Keratinocyte (primary cell): ENCODE measurements at regions not wholly inside any gene's neighbourhood (a gene's known extent, or its start where the extent isn't known, plus 50 kb on each side); places are given as distances from the start of the nearest gene placed in this dataset.

ENCODE experiments used
- DNase-seq: peaks from one replicate; pipeline ENCODE4 v3.0.0-alpha.2; 2011; ENCODE audit warnings: low read depth, missing footprints, low spot score
- FAIRE-seq: peaks from 2 replicates; lab custom pipeline; 2011; peaks lifted over from hg19 to GRCh38; lab: Jason Lieb, UNC
- H2AFZ ChIP-seq: 2 replicates; pipeline ENCODE4 v1.6.0; 2012; ENCODE audit warnings: low read length, control low read depth, inconsistent platforms; ENCODE audit not compliant: control insufficient read depth
- H3K27ac ChIP-seq: 2 replicates; pipeline ENCODE4 v1.5.1; 2011; ENCODE audit warnings: low read length; ENCODE audit not compliant: control insufficient read depth, insufficient read depth
- H3K27me3 ChIP-seq: 3 replicates; pipeline ENCODE4 v1.6.0; 2011; ENCODE audit warnings: low read length; ENCODE audit not compliant: control insufficient read depth, insufficient read depth; ENCODE audit errors: extremely low read depth
- H3K36me3 ChIP-seq, 2 experiments: 2 replicates in 1 of 2; 3 replicates in 1 of 2; pipeline ENCODE4 v1.5.1; 2011; ENCODE audit warnings: low read length in 2 of 2, mild to moderate bottlenecking in 1 of 2; ENCODE audit not compliant: control insufficient read depth in 2 of 2, insufficient read depth in 2 of 2; ENCODE audit errors: extremely low read depth in 1 of 2
- H3K4me1 ChIP-seq: 3 replicates; pipeline ENCODE4 v1.5.1; 2011; ENCODE audit warnings: low read length; ENCODE audit not compliant: control insufficient read depth, insufficient read depth; ENCODE audit errors: extremely low read depth
- H3K4me2 ChIP-seq: 3 replicates; pipeline ENCODE4 v1.6.0; 2011; ENCODE audit warnings: low read depth, low read length; ENCODE audit not compliant: control insufficient read depth, insufficient read depth; ENCODE audit errors: extremely low read depth
- H3K4me3 ChIP-seq, 3 experiments: fragments of 200-600 bp in 1 of 3; sonication (generic) in 1 of 3; 2 replicates in 2 of 3; 3 replicates in 1 of 3; pipeline ENCODE4 v1.5.1; 2011 to 2016; ENCODE audit warnings: low read length in 3 of 3, mild to moderate bottlenecking in 3 of 3, control low read depth in 2 of 3, inconsistent platforms in 1 of 3, low read depth in 1 of 3, mixed read lengths in 1 of 3, mixed run types in 1 of 3, moderate library complexity in 1 of 3; ENCODE audit not compliant: control insufficient read depth in 2 of 3, insufficient read depth in 2 of 3; ENCODE audit errors: extremely low read depth in 1 of 3
- H3K79me2 ChIP-seq: 2 replicates; pipeline ENCODE4 v1.6.0; 2012; ENCODE audit warnings: low read length; ENCODE audit not compliant: control insufficient read depth, insufficient read depth
- H3K9ac ChIP-seq: 3 replicates; pipeline ENCODE4 v1.6.0; 2011; ENCODE audit warnings: low read length; ENCODE audit not compliant: control insufficient read depth, insufficient read depth; ENCODE audit errors: extremely low read depth
- H3K9me1 ChIP-seq: 3 replicates; pipeline ENCODE4 v1.6.0; 2011; ENCODE audit warnings: low read length; ENCODE audit not compliant: control insufficient read depth, insufficient read depth; ENCODE audit errors: extremely low read depth
- H3K9me3 ChIP-seq: 2 replicates; pipeline ENCODE4 v1.5.1; 2012; ENCODE audit warnings: low read depth, low read length; ENCODE audit not compliant: control insufficient read depth
- H4K20me1 ChIP-seq: 3 replicates; pipeline ENCODE4 v1.6.0; 2011; ENCODE audit warnings: low read length; ENCODE audit not compliant: control insufficient read depth, insufficient read depth; ENCODE audit errors: extremely low read depth
- EZH2 ChIP-seq: IDR thresholded peaks from one replicate; pipeline ENCODE4 v1.6.1; 2012; ENCODE audit warnings: inconsistent platforms, mild to moderate bottlenecking, low read length, moderate library complexity
- dilution Hi-C: fragments of 300-500 bp; cut with MboI; formaldehyde crosslinking; loops from one replicate; pipeline ENCODE4 v1.7.0; 2020; ENCODE audit warnings: low sequenced_read_pairs; ENCODE audit not compliant: extremely low pct_ligation_motif_present
- TF ChIP-seq, protein P1 (sequence below), 3 experiments: IDR thresholded peaks in 1 of 3; conservative IDR thresholded peaks in 1 of 3; optimal IDR thresholded peaks in 1 of 3; 2 replicates in 2 of 3; 3 replicates in 1 of 3; pipeline versions ENCODE3 to v1.5.1; 2011; ENCODE audit warnings: low read length in 3 of 3, mild to moderate bottlenecking in 3 of 3, moderate library complexity in 2 of 3, control low read depth in 1 of 3, inconsistent platforms in 1 of 3; ENCODE audit not compliant: insufficient read depth in 2 of 3; ENCODE audit errors: extremely low read depth in 1 of 3

DNA sequence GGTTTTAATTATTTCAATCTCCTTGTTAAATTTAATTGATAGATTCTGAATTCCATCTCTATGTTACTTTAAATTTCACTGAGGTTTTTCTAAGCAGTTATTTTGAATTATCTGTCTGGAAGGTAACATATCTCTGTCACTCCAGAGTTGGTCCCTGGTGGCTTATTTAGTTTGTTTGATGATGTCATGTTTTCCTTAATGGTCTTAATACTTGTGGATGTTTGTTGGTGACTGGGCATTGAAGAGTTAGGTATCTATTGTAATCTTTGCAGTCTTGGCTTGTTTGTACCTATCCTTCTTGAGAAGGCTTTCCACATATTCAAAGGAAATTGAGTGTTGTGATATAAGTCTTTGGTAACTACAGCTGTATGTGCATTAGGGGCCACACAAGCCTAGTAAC is 810.0 kb upstream of the NEGR1 start:
- no peak for DNase-seq
- Histone ChIP-seq H3K9ac (no peak overlapping the region), H4K20me1 (no peaks in the 10 kb centered on the region), H3K27ac (no peak overlapping the region), H3K4me2 (no peak overlapping the region), H3K27me3 (no peaks in the 10 kb centered on the region), H3K9me3 (no peaks in the 10 kb centered on the region), H3K4me3 (no peak overlapping the region), H3K4me1 (no peaks in the 10 kb centered on the region), H3K9me1 (no peaks in the 10 kb centered on the region), H3K79me2 (no peaks in the 10 kb centered on the region), H3K36me3 (no peaks in the 10 kb centered on the region), H2AFZ (no peak overlapping the region)
- FAIRE-seq: no peak
- dilution Hi-C loops: no loop called here
- no peak for TF ChIP-seq EZH2
- TF ChIP-seq, protein P1, sequence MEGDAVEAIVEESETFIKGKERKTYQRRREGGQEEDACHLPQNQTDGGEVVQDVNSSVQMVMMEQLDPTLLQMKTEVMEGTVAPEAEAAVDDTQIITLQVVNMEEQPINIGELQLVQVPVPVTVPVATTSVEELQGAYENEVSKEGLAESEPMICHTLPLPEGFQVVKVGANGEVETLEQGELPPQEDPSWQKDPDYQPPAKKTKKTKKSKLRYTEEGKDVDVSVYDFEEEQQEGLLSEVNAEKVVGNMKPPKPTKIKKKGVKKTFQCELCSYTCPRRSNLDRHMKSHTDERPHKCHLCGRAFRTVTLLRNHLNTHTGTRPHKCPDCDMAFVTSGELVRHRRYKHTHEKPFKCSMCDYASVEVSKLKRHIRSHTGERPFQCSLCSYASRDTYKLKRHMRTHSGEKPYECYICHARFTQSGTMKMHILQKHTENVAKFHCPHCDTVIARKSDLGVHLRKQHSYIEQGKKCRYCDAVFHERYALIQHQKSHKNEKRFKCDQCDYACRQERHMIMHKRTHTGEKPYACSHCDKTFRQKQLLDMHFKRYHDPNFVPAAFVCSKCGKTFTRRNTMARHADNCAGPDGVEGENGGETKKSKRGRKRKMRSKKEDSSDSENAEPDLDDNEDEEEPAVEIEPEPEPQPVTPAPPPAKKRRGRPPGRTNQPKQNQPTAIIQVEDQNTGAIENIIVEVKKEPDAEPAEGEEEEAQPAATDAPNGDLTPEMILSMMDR (optimal IDR thresholded peaks at IDR 0.05 in 1 of 3, IDR thresholded peaks at IDR 0.05 in 1 of 3, conservative IDR thresholded peaks at IDR 0.05 in 1 of 3; ENCODE audit: extremely low read depth in 1 of 3, insufficient read depth in 2 of 3, low read length in 3 of 3): no peak

DNA sequence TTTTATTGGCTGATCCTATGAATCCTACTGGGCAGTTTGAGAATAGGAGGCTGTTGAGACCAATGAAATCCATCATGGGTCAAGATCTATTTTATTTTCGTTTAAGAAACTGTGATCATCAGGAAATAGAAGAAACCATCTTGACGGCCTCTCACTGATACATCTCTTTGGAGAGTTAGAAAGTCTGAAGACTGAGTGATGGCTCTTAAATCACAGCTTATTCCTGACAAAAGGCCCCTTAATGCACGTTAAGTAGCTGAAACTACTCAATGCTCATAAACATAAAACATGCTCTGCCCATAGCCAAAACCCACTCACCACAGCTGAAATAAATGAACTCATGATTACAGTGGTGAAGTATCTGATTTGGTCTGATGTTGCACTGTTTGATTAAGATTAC is 784.5 kb upstream of the NEGR1 start:
- no peak overlapping the region for H2AFZ ChIP-seq
- H3K4me1 ChIP-seq: no peaks in the 10 kb centered on the region
- TF ChIP-seq EZH2: no peak
- TF ChIP-seq, protein P1 (optimal IDR thresholded peaks at IDR 0.05 in 1 of 3, IDR thresholded peaks at IDR 0.05 in 1 of 3, conservative IDR thresholded peaks at IDR 0.05 in 1 of 3; ENCODE audit: extremely low read depth in 1 of 3, insufficient read depth in 2 of 3, low read length in 3 of 3): no peak
- H3K4me2 ChIP-seq: no peak overlapping the region
- H3K79me2 ChIP-seq: no peaks in the 10 kb centered on the region
- dilution Hi-C loops: no loop called here
- DNase-seq (no peak), FAIRE-seq (no peak)
- no peaks in the 10 kb centered on the region for H3K27me3 ChIP-seq
- H3K9me1 ChIP-seq: no peaks in the 10 kb centered on the region
- H3K9me3 ChIP-seq: no peaks in the 10 kb centered on the region
- no peaks in the 10 kb centered on the region for H3K36me3 ChIP-seq
- H3K27ac ChIP-seq: no peak overlapping the region
- no peak overlapping the region for H3K4me3 ChIP-seq
- no peaks in the 10 kb centered on the region for H4K20me1 ChIP-seq
- H3K9ac ChIP-seq: no peak overlapping the region
